GM21367 (cell line): ENCODE measurements at regions not wholly inside any gene's neighbourhood (a gene's known extent, or its start where the extent isn't known, plus 50 kb on each side); places are given as distances from the start of the nearest gene placed in this dataset.
"Not testable (repeated sequence)": the region's sequence is repeated elsewhere in the genome, so short reads cannot be mapped to it uniquely, and the experiment has no call there.

Experiments used
- ATAC-seq: cut with Tn5 transposase; IDR thresholded peaks from one replicate; pipeline ENCODE4 v1.9.1; 2021; ENCODE audit not compliant: unreplicated experiment

DNA sequence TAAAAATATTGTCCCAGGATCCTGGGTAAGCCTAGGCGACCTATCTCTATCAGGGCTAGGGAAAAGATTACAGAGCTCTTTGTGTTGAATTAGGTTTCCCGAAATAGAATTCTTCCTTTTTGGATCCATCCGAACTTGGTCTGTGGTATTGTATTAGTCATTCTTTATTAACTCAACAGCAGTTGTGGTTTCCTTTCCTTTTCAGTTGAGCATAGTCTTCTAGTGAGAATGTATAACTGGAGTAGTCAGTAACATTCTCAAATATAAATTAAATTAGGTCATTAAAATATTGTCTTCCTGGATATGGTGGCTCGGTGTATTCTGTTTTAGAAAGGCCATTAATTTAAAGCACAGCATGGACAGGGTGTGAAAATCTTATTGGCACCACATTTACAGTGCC lies 520.4 kb downstream of the NLGN4X start:
- no peak for ATAC-seq

DNA sequence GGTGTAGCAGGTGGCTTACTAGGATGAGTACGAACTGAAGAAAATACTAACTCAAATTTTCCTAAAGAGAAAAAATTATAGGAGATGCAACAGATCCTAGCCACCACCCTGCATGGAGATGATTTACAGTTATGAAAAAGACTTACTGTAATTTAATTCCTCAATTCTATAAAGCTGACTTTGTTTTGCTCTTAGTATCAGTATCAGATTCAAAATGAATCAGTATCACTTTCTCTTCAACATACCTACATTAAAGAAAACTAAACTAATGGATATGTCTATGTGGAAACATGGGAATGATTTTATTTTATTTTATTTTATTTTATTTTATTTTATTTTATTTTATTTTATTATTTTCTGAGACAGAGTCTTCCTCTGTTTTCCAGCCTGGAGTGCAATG lies 525.8 kb downstream of the NLGN4X start:
- no peak for ATAC-seq

DNA sequence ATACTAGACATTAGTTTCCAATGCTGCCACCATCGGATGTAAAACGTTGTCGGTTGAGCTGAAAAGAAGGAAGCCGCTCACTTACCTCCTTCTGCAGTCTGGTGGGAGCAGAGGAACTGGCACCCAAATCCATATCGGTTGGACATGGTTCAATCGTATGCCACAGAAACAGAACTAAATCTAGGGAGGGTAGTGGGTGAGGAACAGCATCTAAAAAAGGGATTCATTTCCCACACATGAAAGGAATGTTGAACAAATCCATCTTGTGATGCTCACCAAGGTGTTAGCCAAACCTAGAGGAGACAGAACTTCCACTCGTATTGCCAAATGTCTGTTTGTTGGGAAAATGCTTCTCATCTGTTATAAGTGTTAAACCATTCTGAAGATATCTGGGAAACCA lies 532.7 kb downstream of the NLGN4X start:
- no peak for ATAC-seq

DNA sequence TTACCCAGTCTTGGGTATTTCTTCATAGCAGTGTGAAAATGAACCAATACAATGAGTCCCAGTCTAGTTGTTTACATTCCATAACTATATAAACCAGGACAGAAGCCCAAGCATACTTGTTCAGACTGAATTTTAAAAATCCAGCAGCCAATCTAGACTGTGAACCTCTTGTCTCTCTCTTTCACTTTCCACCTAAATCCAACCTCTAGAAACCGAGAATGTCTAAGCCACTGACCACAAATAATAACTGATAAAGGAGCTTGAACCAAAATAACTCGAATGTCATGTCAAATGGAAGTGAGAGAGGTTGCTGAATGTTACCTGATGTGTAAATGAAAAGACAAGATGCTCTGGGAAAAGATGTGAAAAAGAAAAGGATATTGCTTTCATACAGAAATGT lies 544.7 kb downstream of the NLGN4X start:
- ATAC-seq = no peak

DNA sequence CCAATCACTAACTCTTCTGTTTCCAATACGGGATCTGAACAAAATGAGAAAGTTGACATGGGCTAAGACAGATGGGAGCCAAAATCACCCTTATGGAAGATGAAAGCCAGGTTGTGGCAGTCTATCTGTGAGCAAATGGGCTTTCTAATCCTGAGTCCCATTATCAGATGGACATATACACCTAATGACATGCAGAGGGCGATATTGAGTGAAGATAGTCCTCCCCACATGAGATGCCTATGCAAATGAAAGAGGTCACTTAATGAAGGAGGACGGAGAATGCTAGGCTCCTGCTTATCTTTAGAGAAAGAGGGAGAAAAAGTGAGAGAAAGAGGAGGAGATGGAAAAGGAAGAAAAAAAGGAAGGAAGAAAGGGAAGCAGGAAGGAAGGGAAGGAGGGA lies 547.5 kb downstream of the NLGN4X start:
- peak; percentile 73 for ATAC-seq

DNA sequence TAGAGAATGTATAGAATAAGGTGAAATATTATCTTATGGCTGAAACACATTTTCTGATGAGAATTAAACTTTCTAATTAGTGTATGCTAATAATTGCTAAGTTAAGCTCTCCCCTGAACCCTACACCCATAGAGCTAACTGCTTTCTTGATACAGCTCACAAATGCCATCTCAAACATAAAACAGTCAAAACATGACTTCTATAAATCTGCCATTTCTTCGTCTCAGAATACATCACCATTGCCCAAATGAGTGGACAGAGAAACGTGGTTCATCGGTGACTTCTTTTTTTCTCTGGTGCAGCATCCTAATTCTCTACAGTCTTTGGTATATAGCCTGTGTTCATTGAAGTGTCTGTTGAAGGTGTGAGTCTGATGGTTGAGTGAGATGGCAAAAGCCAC lies 554.6 kb downstream of the NLGN4X start:
- no peak for ATAC-seq

DNA sequence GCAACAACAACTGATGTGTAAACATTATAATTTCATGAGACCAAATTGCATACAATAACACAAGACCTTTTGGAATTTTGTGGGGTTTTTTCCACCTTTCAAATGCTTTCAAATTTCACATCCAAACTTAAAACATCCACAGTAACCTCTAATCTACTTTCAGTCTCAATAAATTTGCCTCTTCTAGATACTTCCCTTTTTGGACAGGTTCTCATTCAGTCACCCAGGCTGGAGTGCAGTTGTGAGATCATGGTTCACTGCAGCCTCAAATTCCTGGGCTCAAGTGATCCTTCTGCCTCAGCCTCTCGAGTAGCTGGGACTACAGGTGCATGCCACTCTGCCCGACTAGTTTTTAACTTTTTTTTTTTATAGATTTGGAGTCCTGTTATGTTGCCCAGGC lies 556.6 kb downstream of the NLGN4X start:
- no peak for ATAC-seq

DNA sequence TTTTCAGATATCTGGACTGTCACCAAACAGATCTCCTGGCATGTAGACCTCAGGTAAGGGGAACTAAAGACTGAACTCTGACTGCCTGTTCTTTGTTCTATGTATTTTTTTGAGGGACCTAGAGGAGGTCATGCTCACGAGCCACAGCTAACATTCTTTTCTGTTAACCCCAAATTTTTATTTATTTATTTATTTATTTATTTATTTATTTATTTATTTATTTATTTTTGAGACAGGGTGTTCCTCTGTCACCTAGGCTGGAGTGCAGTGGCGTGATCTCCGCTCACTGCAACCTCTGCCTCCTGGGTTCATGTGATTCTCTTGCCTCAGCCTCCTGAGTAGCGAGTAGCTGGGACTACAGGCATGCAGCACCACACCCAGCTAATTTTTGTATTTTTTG lies 562.0 kb downstream of the NLGN4X start:
- ATAC-seq = not testable (repeated sequence)

DNA sequence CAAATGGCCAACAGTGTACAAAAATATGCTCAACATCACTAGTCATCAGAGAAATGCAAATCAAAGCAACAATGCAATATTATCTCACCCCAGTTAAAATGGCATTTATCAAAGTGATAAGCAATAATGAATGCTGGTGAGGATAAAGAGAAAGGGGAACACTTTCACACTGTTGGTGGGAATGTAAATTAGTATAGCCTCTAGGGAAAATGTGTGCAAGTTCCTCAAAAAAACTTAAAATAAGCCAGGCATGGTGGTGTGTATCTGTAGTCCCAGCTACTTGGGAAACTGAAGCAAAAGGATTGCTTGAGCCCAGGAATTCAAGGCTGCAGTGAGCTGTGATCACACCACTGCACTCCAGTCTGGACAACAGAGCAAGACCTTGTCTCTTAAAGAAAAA lies 572.1 kb downstream of the NLGN4X start:
- ATAC-seq = no peak

DNA sequence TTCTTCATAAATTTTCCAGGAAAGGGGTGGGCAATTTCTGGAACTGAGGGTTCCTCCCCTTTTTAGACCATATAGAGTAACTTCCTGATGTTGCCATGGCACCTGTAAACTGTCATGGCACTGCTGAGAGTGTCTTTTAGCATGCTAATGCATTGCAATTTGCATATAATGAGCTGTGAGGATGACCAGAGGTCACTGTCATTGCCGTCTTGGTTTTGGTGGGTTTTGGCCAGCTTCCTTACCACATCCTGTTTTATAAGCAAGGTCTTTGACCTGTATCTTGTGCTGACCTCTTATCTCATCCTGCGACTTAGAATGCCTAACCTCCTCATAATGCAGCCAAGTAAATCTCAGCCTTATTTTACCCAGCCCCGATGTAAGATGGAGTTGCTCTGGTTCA lies 577.8 kb downstream of the NLGN4X start:
- ATAC-seq = no peak

DNA sequence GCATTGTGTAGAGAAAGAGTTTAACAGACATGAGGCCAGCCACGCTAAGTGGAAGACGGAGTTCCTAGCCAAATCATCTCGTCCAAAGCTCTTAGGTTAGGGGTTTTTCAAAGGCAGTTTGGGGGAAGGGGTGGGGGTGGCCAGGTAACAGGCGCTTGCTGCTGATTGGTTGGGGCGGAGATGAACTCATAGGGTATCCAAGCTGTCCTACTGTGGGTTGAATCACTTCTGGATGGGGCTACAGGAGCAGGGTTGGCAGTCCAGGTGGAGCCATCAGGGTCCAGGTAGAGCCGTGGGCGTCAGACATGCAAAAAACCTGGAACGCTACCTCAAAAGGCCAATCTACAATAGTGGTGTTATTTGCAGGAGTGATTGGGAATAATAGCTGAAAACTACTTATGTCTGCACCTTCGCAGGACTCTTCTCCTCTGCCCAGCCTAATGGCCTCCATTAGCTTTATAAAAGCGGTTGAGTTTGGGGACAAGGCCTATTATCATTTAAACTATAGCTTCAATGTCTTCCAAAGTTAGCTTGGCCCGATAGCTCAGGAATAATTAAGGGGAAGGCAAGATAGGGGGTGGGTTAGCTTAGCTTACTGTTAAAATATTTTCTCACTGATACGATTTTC lies 579.6 kb downstream of the NLGN4X start:
- no peak for ATAC-seq

DNA sequence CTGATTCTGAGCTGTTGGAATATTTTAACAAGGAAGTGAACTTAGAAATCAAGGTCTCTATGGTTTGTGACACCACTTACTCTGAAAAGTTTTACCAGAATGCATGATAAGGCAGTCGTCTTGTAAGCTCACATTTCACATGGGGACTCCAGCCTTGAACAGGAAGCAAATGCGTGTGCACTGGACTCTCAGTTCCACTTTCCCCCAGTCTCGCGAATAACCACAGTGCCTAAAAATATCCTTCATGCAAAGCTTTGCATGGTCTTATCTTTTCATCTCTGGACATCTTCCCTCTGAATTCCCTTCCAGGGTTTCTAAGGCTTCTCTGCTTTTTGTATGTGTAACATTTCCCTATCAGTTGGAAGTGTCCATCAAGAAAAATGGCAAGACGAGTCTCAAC lies 581.8 kb downstream of the NLGN4X start:
- ATAC-seq = peak; percentile 100

DNA sequence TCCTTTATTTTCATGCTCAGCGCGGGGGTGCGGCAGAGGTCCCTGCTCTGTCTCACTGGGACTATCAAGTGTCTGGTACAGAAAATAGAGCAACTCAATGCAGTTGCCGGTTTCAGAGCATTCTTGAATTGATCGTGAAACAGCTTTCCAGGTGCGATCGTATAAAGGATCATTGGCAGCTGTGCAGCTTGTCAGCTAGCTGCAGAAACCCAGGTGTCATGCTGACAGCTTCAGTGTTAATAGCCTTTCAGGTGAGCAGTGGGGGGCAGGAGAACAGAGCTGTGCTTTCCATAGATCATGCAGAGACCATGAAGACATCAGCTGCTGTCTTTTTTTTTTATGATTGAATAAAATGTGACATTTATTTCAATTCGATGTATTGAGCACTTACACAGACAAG lies 583.9 kb downstream of the NLGN4X start:
- ATAC-seq = no peak

DNA sequence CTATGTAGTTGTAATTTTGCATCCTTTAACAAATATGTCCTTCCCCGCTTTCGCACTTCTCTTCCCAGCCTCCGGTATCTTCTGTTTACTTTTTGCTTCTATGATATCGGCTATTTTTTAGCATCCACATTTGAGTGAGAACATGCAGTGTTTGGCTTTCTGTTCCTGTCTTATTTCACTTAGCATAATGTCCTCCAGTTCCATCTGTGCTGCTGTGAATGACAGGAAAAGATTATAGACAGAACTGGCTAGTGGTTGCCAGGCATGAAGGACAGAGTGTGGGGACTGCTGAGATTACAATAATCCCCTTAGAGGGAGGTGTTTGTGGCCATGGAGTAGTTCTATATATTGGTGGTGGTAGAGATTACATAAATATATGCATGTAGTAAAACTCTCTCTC lies 588.6 kb downstream of the NLGN4X start:
- no peak for ATAC-seq

DNA sequence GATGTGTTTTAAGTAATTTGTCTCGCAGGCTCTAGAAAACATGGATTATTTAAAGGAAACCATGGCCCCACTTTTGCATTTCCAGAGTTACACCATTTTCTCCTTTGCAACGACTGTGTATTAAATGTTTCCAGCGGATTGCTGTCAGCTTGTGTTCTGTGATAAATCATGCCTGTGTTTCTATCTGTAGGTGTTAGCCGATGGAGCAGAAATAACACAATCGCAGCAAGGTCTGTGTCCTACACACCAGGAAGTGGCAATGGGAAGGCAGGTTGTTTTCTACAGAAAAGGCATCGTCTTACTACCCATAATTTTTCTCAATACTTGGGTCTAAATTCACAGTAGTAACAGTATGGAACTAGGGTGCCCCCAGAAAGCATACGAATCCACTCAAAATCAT lies 590.1 kb downstream of the NLGN4X start:
- no peak for ATAC-seq

DNA sequence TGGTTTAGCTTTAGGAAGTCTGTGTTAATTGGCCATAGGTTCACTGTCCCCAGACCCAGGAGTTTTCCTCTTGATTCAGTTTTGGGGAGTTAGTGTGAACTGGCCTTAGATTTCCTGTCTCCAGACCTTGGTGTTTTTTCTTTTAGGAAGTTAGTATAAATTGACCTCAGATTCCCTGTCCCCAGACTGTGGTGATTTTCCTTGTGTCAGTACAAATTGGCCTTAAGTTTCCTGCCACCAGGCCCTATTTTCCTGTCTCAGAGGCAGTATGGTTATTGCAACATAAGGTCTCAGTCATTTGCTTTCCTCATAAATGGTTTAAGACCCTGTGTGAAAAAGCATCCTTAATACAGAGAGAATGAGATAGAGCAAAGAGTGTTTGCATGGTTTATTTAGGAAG lies 595.8 kb downstream of the NLGN4X start:
- no peak for ATAC-seq

DNA sequence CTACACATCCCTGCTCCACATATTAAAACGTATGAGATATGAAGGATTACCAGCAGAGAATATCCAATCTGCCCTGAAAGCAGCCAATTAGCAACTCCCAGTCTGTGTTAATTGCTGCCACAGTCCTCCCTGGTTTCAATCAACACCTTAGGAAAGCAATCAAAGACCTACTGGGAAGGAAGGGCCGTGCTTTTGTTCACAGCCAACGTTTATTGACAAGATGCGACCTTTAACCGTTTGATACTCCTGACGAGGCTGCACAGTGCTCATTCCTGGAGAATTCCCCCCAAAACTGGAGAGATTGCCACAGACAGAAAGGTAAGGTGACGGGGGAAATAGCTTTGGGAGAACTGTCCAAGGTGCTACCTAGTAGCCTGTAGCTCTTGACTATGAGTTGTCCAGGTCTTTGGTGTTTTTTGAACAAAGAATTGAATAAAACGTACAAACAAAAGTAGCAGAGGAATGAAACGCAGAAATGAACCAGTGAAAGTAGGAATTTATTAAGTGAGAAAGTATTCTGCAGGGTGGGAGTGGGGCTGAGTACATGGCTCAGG lies 596.5 kb downstream of the NLGN4X start:
- ATAC-seq = no peak

DNA sequence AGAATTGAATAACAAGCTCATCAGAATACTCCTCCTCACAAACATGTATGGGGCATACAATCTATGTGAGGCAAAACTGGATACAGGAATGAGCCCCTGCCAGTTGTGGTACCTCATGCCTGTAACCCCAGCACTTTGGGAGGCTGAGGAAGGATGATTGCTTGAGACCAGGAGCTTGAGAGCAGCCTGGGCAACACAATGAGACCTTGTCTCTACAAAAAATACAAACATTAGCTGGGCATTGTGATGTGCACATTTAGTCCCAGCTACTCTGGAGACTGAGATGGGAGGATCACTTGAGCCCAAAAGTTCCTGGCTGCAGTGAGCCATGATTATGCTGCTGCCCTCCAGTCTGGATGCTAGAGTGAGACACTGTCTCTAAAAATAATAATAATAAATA lies 611.0 kb downstream of the NLGN4X start:
- no peak for ATAC-seq

DNA sequence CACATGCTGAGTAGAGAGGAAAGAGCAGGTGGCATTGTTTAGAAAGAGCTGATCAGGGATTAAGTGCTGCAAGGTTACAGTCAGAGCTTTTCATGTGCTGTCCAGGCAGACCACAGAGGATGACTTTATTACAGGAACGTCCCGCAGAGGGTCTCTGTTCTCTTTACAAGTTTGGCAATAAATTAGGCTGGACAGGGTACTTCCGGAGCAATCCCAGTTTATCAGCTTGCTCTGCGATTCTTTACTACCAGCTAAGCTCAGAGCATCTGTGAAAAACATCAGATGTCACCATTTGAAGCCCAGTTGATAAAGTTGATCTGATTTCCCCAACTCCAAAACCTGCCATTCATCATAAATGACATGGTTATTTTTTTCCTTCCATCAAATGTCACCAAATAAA lies 633.1 kb downstream of the NLGN4X start:
- no peak for ATAC-seq

DNA sequence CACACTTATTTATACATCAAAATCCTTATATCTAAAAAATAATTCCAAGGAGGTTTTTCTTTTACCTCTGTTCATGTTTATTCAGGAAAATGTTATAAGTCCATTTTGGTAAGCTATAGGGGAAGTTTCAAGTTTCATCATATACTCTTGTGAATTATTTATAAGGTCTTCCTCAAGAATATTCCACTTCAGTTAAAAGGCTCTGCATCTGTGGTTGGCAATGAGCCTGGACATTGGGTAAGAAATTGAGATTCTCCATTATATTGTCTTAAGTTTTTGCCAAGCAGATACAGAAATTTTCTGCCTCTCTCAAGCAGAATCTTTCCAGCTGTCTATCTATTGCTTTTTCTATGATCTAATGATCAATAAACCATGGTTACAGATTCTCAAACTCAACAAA lies 641.9 kb downstream of the NLGN4X start:
- no peak for ATAC-seq

DNA sequence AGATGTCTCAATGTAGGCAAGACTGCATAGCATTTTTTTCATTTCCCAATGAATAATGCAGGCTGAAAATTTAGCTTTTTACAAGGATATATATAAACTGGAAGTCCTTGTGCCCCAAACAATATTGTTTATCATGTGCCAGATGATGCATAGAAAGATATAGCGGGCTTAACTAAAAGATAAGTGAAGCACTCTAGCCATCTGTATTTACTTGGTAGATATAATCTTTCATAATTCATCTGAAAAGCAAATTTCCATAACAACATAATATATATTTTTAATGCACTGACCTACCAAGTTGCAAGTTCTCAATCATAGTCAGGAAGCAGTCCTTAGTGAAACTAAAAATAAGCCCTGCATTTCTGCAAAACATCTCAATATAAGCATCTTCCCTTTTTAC lies 653.3 kb downstream of the NLGN4X start:
- ATAC-seq = no peak

DNA sequence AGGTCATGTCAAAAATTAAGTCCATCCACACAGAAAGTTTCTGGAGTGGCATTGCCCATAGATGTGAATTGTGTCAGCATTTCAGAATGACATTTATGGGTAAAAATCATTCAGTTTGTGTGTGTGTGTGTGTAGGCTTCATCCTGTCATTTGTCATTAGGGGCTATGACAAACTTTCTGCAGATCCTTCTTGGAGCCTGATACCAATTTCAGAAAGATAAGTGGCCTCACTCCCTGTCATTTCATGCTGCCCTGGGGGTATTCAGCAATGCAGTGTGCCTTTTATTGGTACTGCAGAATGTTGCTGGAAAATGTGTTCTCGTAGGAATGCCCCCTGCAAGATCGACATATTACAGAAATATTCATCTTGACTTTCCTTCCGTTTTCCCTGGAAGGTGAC lies 659.7 kb downstream of the NLGN4X start:
- ATAC-seq = no peak

DNA sequence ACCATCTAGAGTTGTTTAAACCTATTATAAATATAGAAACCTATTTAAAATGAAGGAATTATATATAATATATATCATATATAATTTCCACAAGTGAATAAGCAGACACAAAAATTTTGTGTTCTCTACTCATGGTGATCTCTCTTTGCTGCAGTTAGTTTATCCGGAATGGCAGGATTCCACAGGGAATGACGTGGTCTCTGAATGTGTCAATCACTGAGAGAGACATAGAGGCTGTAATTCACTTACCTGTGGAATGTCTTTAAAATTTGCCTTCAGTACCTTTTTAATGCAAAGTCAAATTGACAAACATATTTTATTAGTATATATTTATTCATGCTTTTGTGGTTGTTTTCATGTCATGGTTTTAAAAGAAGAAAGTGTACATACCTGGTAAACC lies 669.3 kb downstream of the NLGN4X start:
- no peak for ATAC-seq
